Panc1 (cell line): ENCODE measurements at regions not wholly inside any gene's neighbourhood (a gene's known extent, or its start where the extent isn't known, plus 50 kb on each side); places are given as distances from the start of the nearest gene placed in this dataset.

Source experiments
- ATAC-seq: fragments of 200-7000 bp; cut with Tn5 transposase; 2 replicates; pipeline ENCODE4 v1.9.1; 2020; ENCODE audit warnings: mild to moderate bottlenecking, moderate library complexity
- BruUV-seq: library from RNA; stranded (reverse); fragments of 400-500 nt; replicated peaks from 2 replicates; lab custom pipeline; 2021; lab: Mats Ljungman, UMichigan
- CTCF ChIA-PET: fragments of 300-600 bp; sonication (Branson Sonifier 250); formaldehyde crosslinking; loops from one replicate; lab custom pipeline; 2022; ENCODE audit warnings: antibody characterized with exemption; lab: Charles Lee
- POLR2A ChIA-PET: fragments of 300-600 bp; sonication (Branson Sonifier 250); formaldehyde crosslinking; loops from one replicate; lab custom pipeline; 2022; ENCODE audit warnings: antibody characterized with exemption; lab: Charles Lee
- DNase-seq: peaks from one replicate; pipeline ENCODE4 v3.0.0-alpha.2; 2010; ENCODE audit warnings: low read depth, low spot score
- H3K27ac ChIP-seq: 2 replicates; pipeline ENCODE4 v1.5.1; 2011; ENCODE audit warnings: mild to moderate bottlenecking, low read length, inconsistent platforms
- H3K27me3 ChIP-seq: fragments of 200-500 bp; sonication (Bioruptor generic); 2 replicates; pipeline ENCODE4 v1.6.0; 2014; ENCODE audit warnings: low read length, inconsistent platforms; ENCODE audit not compliant: control insufficient read depth, insufficient read depth
- H3K36me3 ChIP-seq: fragments of 200-500 bp; sonication (Bioruptor generic); 2 replicates; pipeline ENCODE4 v1.5.1; 2014; ENCODE audit warnings: inconsistent platforms, mild to moderate bottlenecking, low read length, moderate library complexity; ENCODE audit not compliant: control insufficient read depth, insufficient read depth
- H3K4me1 ChIP-seq: 2 replicates; pipeline ENCODE4 v1.5.1; 2011; ENCODE audit warnings: inconsistent platforms, mild to moderate bottlenecking, low read length, moderate library complexity; ENCODE audit not compliant: control insufficient read depth, insufficient read depth
- H3K4me3 ChIP-seq, 2 experiments: 2 replicates each; pipeline ENCODE4 v1.5.1; 2011 to 2012; ENCODE audit warnings: low read depth in 2 of 2, low read length in 2 of 2, mild to moderate bottlenecking in 2 of 2, inconsistent platforms in 1 of 2, moderate library complexity in 1 of 2
- H3K9me3 ChIP-seq: fragments of 200-500 bp; sonication (Bioruptor generic); 2 replicates; pipeline ENCODE4 v1.5.1; 2014; ENCODE audit warnings: low read depth, mild to moderate bottlenecking, inconsistent platforms, low read length, moderate library complexity; ENCODE audit not compliant: control insufficient read depth, insufficient read depth
- CTCF ChIP-seq: fragments of 450-650 bp; IDR thresholded peaks from 2 replicates; pipeline ENCODE4 v1.5.1; 2017; ENCODE audit warnings: mild to moderate bottlenecking
- POLR2AphosphoS5 ChIP-seq: IDR thresholded peaks from 2 replicates; pipeline ENCODE4 v1.6.1; 2012; ENCODE audit warnings: mild to moderate bottlenecking, low read depth, low read length, moderate library complexity
- REST ChIP-seq, 2 experiments: IDR thresholded peaks; 2 replicates each; pipeline ENCODE4 v1.6.1; 2011 to 2012; ENCODE audit warnings: low read depth in 2 of 2, control low read depth in 1 of 2, low read length in 1 of 2, mild to moderate bottlenecking in 1 of 2, moderate library complexity in 1 of 2; ENCODE audit not compliant: insufficient read depth in 1 of 2
- SIN3A ChIP-seq: IDR thresholded peaks from 2 replicates; pipeline ENCODE4 v1.6.1; 2012; ENCODE audit warnings: low read depth, mild to moderate bottlenecking, low read length, moderate library complexity, borderline replicate concordance; ENCODE audit not compliant: insufficient read depth
- TCF7L2 ChIP-seq: IDR thresholded peaks from 2 replicates; pipeline ENCODE4 v1.6.1; 2011; ENCODE audit warnings: mild to moderate bottlenecking, low read depth, low read length, inconsistent platforms
- in situ Hi-C: cut with HindIII; loops from 2 replicates; pipeline ENCODE4 v1.10.0; 2016; ENCODE audit warnings: low sequenced_read_pairs, low pct_unique_long_range_greater_than_20kb
- intact Hi-C: fragments of 100-400 bp; cut with micrococcal nuclease; formaldehyde crosslinking; loops from one replicate; pipeline ENCODE4 v1.10.0; 2022; ENCODE audit not compliant: unreplicated experiment

GRCh38 chr13:40230833-40231266 is 435.6 kb downstream of the FOXO1 start:
- Histone ChIP-seq H3K36me3 (no peaks in the 10 kb centered on the region), H3K4me1 (no peaks in the 10 kb centered on the region), H3K9me3 (no peaks in the 10 kb centered on the region), H3K27ac (no peak overlapping the region), H3K27me3 (no peaks in the 10 kb centered on the region), H3K4me3 (no peak overlapping the region)
- ATAC-seq (no peak), DNase-seq (no peak)
- no TSS peak for BruUV-seq
- TF ChIP-seq TCF7L2 (no peak), CTCF (no peak), SIN3A (no peak), REST (IDR thresholded peaks at IDR 0.05; ENCODE audit: insufficient read depth in 1 of 2, low read depth in 2 of 2, low read length in 1 of 2) (no peak), POLR2AphosphoS5 (no peak)
- ChIA-PET POLR2A (no interaction called here), CTCF (no interaction called here)
- intact Hi-C loops (no loop called here), in situ Hi-C loops (no loop called here)

- in situ Hi-C loops: no loop called here
- H3K9me3 ChIP-seq: no peaks in the 10 kb centered on the region
- ATAC-seq (no peak), DNase-seq (no peak)
- H3K27me3 ChIP-seq: no peaks in the 10 kb centered on the region
- BruUV-seq: no TSS peak
- intact Hi-C loops: no loop called here
- TF ChIP-seq CTCF (no peak), TCF7L2 (no peak), POLR2AphosphoS5 (no peak), SIN3A (no peak), REST (IDR thresholded peaks at IDR 0.05; ENCODE audit: insufficient read depth in 1 of 2, low read depth in 2 of 2, low read length in 1 of 2) (no peak)
- no peaks in the 10 kb centered on the region for H3K4me1 ChIP-seq
- ChIA-PET CTCF (no interaction called here), POLR2A (no interaction called here)
- no peaks in the 10 kb centered on the region for H3K36me3 ChIP-seq
- H3K27ac ChIP-seq: no peak overlapping the region
- H3K4me3 ChIP-seq: no peak overlapping the region
Observed at GRCh38 chr13:40231311-40231710, 435.1 kb downstream of the FOXO1 start.
